ENCODE measurements at regions not wholly inside any gene's neighbourhood (a gene's known extent, or its start where the extent isn't known, plus 50 kb on each side); places are given as distances from the start of the nearest gene placed in this dataset.

DNA sequence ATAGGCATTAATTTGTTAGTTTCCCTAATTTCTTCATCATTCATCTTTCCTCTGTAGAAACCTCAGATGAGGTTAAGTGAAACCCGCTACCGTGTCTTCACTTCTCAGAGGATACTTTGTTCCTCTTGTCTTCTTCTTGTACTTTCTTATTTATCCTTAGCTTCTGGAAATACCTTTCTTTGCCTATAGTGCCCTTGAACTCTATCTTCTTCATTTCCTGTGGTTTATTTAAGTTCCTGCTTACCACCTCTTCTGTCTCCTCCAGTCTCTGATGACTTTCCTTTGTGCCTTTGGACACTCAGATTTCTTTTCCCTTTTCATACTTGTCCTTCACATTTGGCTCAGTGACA lies 159.6 kb upstream of the LEF1 start:
- no peak overlapping the region for H3K4me3 ChIP-seq
- H3K9me3 ChIP-seq (replicated peaks) = no peaks in the 10 kb centered on the region
- DNase-seq = no peak
- no peak overlapping the region for H3K27ac ChIP-seq (replicated peaks)
- H3K4me1 ChIP-seq = no peaks in the 10 kb centered on the region
- no peak for TF ChIP-seq CTCF (IDR thresholded peaks at IDR 0.05; ENCODE audit: borderline replicate concordance)
- H3K27me3 ChIP-seq (ENCODE audit: low read depth) = peaks cover 6% of the 10 kb centered on the region
- no peaks in the 10 kb centered on the region for H3K36me3 ChIP-seq
- intact Hi-C loops (cut with micrococcal nuclease) = no loop called here

DNA sequence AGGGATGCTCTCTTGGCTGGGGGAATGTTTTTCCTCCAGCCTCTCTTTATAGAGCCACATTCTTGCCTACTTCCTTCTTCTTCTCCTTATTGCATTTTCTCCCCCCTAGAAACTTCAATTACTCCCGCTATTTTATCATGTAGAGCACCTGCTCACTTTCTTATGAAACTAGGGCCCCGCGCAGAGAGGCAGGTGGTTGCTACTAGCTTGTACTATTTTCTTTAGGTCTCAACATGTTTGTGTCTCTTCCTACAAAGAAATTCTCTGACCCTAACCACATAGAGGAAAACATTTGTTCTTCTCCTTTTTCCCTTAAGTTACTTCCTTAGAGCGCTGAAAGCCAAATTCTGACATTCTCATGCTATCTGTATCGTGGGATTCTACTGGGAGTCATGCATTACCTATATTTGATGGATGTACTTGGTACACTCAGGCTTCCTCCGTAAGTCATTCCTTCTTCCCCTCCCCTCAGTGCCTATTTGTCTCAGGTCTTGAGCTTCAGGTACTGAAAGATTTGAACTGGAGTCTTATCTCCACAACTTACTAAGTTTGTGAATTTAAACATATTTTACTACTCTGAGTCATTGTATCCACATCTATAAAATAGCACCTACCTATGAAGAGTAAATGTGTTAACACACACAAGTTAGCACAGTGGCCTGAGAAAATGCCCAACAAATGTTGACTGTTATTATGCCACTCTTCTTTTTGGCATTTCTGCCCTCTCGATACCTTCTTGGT lies 159.1 kb upstream of the LEF1 start:
- no peak overlapping the region for H3K27ac ChIP-seq (replicated peaks)
- H3K9me3 ChIP-seq (replicated peaks) = no peaks in the 10 kb centered on the region
- DNase-seq = no peak
- H3K4me3 ChIP-seq = no peak overlapping the region
- intact Hi-C loops (cut with micrococcal nuclease) = no loop called here
- no peak for TF ChIP-seq CTCF (IDR thresholded peaks at IDR 0.05; ENCODE audit: borderline replicate concordance)
- no peaks in the 10 kb centered on the region for H3K36me3 ChIP-seq
- H3K27me3 ChIP-seq (ENCODE audit: low read depth) = peaks cover 6% of the 10 kb centered on the region
- H3K4me1 ChIP-seq = no peaks in the 10 kb centered on the region

GRCh38 chr4:108325561-108325960 lies 156.8 kb upstream of the LEF1 start:
- no peak for TF ChIP-seq CTCF (IDR thresholded peaks at IDR 0.05; ENCODE audit: borderline replicate concordance)
- Histone ChIP-seq H3K4me1 (no peaks in the 10 kb centered on the region), H3K27me3 (ENCODE audit: low read depth) (peaks cover 6% of the 10 kb centered on the region), H3K9me3 (replicated peaks) (peaks cover 5% of the 10 kb centered on the region), H3K4me3 (no peak overlapping the region), H3K36me3 (no peaks in the 10 kb centered on the region), H3K27ac (replicated peaks) (no peak overlapping the region)
- no peak for DNase-seq
- intact Hi-C loops (cut with micrococcal nuclease) = no loop called here

DNA sequence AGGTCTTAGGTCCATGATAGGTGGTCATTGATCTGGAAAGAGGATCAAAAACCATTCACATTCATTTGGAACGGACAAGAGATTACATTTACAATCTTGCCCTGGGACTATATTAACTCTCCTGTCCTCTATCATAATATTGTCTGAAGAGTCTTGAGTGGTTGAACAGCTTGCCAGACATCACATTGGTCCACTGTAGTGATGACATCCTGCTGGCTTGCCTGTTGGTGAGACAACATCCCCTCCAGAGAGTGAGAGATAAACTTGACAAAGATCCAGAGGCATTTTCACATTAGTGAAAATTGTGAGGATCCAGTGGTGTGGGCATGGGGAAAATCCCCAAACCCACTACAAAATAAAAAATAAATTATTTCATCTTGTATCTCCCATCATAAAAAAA lies 155.7 kb upstream of the LEF1 start:
- Histone ChIP-seq H3K27ac (replicated peaks) (no peak overlapping the region), H3K27me3 (ENCODE audit: low read depth) (peaks cover 6% of the 10 kb centered on the region), H3K9me3 (replicated peaks) (peaks cover 5% of the 10 kb centered on the region), H3K36me3 (no peaks in the 10 kb centered on the region), H3K4me3 (no peak overlapping the region), H3K4me1 (no peaks in the 10 kb centered on the region)
- no peak for DNase-seq
- TF ChIP-seq CTCF (IDR thresholded peaks at IDR 0.05; ENCODE audit: borderline replicate concordance) = no peak
- intact Hi-C loops (cut with micrococcal nuclease) = no loop called here

GRCh38 chr4:108322497-108322896 lies 153.8 kb upstream of the LEF1 start:
- TF ChIP-seq CTCF (IDR thresholded peaks at IDR 0.05; ENCODE audit: borderline replicate concordance) = no peak
- no peak overlapping the region for H3K4me3 ChIP-seq
- H3K27me3 ChIP-seq (ENCODE audit: low read depth) = peaks cover 6% of the 10 kb centered on the region
- H3K36me3 ChIP-seq = no peaks in the 10 kb centered on the region
- peaks cover 5% of the 10 kb centered on the region for H3K9me3 ChIP-seq (replicated peaks)
- H3K27ac ChIP-seq (replicated peaks) = no peak overlapping the region
- no peaks in the 10 kb centered on the region for H3K4me1 ChIP-seq
- no peak for DNase-seq
- intact Hi-C loops (cut with micrococcal nuclease) = no loop called here

Data from left ventricle myocardium inferior (tissue), 1 donor.